Inflammatory macrophage treated with lipopolysaccharide for 4 hours (primary cell): ENCODE measurements at regions not wholly inside any gene's neighbourhood (a gene's known extent, or its start where the extent isn't known, plus 50 kb on each side); places are given as distances from the start of the nearest gene placed in this dataset.

Experiments used
- DNase-seq: peaks from one replicate; pipeline ENCODE4 v3.0.0-alpha.2; 2020

DNA sequence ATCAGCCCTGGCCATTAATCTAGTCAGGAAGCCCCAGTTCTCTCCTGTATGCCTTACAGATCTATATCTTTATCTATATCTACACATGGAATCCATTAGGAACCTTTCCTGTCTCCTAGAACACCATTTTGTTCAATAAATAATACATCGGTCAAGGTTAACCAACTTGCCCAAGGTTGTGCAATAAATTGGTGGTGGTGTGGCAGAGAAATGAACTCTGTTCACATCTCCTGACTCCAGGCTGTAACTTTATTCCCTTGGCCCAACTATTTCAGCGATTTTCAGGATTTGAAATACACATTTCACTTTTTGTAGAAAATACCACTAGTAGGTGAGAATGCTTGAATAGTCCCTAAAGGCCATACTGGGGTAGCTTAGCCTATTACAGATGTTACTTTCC, 712.5 kb upstream of the FZD8 start:
- DNase-seq, result no peak

DNA sequence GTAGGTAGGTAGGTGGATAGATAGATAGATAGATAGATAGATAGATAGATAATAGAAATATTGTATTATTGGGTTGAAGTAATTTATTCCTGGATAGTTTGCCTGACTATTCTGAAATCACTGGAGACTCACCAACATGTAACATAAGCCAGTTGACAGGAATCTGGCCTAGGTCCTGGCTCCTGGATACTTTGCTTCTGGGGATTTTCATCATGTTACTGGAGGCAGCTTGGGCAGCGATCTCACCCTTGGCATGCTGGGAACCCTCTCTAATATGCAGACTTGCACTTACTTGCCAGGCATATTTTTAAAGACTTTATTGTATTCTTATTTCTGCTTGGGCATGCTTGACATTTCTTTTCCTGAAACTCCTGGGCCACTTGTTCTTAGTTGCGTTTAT, 709.1 kb upstream of the FZD8 start:
- no peak for DNase-seq

- no peak for DNase-seq
These were observed 707.5 kb upstream of the FZD8 start for GRCh38 chr10:36349445-36350078.

GRCh38 chr10:36345807-36346206, 703.7 kb upstream of the FZD8 start:
- DNase-seq, result no peak

- DNase-seq, result no peak
These were observed 703.1 kb upstream of the FZD8 start for GRCh38 chr10:36345175-36345533.

- DNase-seq, result no peak
These were observed 702.4 kb upstream of the FZD8 start for GRCh38 chr10:36344240-36345174.

DNA sequence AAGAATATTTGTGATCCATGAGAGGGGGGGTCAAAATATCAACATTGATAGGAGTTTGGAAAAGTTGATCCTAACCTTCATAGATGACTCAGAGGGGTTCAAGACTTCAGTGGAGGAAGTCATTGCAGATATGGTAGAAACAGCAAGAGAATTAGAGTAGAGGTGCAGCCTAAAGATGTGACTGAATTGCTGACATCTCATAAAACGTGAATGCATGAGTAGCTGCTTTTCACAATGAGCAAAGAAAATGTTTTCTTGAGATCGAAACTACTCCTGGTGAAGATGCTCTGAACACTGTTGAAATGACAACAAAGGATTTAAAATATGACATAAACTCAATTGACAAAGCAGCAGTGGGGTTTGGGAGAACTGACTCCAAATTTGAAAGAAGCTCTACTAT, 700.7 kb upstream of the FZD8 start:
- DNase-seq, result no peak

DNA sequence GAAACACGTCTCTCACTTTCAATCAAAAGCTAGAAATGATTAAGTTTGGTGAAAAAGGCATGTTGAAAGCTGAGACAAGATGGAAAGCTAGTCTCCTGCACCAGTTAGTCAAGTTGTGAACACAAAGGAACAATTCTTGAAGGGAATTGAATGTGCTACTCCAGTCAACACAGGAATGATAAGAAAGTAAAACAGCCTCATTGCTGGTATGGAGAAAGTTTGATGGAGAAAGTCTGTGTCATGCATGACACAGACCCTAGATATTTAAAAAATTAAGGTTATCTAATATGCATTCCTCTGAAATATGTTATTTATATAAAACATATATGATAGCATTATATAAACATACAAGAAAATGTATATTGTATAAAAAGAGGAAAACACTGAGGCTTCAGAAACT, 699.4 kb upstream of the FZD8 start:
- no peak for DNase-seq

GRCh38 chr10:36336315-36336714, 694.2 kb upstream of the FZD8 start:
- DNase-seq, result no peak

DNA sequence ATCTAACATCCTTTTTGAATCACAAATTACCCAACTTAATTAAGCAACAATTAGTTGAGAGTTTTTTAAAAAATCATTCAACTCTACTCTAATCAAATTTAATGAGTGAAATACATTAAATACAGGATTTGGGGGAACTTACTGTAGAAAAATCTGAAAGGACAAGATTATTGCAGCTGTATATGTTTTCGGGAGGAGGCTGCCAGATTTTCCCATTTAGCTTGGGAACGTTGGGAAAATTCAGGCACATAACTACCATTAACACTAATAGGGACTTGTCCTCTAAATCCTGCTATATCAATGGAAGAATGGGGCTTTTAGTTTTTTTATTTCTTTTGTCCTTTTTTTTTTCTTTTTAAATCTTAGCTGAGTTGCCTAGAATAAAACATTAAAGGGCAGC, 691.4 kb upstream of the FZD8 start:
- DNase-seq, result no peak

GRCh38 chr10:36332926-36333325, 690.8 kb upstream of the FZD8 start:
- DNase-seq, result no peak

DNA sequence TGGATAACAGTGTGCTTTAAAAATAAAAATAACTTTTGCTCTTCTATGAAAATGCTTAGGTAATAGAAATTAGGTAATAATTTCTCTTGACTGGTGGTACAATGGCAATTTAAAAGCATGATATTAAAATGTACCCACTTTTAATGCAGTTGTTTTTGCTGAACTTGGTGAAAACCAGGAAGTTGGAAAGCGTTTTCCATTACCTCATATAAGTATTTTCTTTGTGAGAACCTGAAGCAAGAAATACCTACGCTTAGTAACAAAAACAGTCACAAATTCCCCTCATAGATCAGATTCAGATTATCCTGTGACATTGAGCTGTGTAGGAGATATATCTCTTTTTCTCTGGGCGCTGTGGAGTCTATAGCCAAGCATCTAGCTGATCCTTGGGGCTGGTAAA, 689.0 kb upstream of the FZD8 start:
- no peak for DNase-seq

GRCh38 chr10:36325815-36326214, 683.7 kb upstream of the FZD8 start:
- no peak for DNase-seq

DNA sequence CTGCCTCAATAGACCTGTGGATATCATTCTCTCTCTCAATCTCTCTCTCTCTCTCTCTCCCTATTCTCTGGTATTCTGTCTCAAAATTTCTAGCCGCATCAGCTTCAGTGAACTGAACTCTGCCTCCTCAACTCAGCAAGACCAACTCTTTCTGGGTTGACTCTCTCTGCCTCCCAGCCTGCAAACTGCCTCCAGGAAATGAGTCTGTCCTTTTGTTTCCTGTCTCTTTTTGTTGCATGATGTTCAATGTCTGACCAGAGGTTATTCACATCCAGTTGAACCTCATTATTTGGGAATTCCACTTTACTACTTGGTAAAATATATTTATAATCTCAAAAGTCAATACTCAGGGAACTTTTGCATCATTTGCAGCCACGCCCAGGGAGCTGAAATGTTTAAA, 682.7 kb upstream of the FZD8 start:
- DNase-seq, result no peak

DNA sequence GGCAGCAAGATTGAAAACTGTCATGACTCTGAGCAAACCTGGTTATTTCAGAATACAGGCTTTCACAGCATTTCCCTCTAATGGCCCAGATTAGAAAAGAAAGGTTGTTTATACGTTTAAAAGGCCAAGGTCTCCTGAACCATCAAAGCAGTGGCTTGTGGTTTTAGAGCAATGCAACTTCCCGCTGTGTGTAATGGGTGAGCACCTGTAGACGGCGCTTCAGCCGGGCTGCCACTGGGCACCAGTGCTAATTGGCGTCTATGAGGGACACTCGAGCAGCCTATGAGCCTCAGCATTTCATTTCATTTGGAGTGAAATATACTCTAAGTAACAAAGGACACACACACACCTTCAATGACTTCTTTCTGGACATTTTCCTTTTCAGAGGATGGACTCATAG, 671.0 kb upstream of the FZD8 start:
- no peak for DNase-seq

- DNase-seq, result no peak
These were observed 661.8 kb upstream of the FZD8 start for GRCh38 chr10:36303896-36304295.

- DNase-seq, result no peak
These were observed 660.0 kb upstream of the FZD8 start for GRCh38 chr10:36302086-36302485.

DNA sequence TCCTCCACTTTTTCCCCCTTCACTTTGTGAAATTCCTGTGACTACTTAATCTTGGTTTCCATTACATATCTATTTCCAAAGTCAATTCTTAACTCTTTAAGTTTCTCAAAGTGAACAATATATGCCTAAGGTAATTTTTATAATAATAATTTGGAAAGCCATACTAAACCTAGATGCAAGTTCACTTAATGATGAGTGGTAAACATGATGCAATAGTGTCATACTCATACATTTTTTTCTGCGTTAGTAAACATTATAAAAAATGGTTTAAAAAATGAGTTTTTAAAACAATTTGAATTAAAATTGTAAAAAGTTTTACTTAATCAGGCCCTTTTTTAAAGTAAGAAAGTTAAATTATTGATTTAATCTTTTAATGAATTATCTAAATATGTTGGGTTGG, 659.4 kb upstream of the FZD8 start:
- no peak for DNase-seq

DNA sequence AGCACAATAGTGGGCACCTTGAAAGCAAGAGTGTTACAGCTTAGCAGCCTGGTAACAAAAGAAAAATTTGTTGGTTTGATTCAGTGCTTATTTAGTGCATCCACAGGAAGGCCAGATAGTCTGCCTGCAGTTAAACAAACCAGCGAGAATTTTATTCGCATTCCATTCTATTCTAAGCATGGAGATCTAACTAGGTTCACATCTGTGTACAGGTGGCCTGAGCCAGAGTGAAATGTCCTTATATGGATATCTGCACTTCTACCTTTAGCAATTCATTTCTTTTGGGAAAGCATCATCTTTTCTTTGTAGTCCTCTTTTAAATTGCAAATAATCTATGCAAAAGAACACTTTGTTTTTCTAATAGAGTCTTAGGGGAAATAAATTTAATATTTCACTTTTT, 659.0 kb upstream of the FZD8 start:
- DNase-seq, result no peak

- DNase-seq, result no peak
These were observed 641.7 kb upstream of the FZD8 start for GRCh38 chr10:36283827-36284226.

- DNase-seq, result no peak
These were observed 639.8 kb upstream of the FZD8 start for GRCh38 chr10:36281831-36282331.

- no peak for DNase-seq
These were observed 638.9 kb upstream of the FZD8 start for GRCh38 chr10:36280890-36281499.

DNA sequence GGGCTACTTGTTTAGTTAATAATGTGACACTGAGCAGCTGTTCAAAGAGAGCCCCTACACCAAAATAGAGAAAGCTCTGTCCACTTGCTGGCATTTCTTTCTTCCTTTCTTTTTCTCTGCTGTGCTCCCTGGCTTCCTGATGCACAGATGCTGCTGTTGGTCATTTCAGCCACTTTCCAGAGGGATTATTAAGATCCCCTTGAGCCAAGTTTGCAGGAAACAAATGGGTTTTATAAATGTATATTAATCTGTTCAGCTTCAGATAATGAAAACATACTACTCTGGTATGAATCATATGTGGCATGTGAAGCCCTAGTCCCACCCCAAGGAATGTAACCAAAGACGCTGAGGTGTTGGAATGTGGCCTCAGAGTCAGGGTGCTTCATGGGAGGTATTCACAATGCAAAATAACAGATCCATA, 638.2 kb upstream of the FZD8 start:
- DNase-seq, result no peak

DNA sequence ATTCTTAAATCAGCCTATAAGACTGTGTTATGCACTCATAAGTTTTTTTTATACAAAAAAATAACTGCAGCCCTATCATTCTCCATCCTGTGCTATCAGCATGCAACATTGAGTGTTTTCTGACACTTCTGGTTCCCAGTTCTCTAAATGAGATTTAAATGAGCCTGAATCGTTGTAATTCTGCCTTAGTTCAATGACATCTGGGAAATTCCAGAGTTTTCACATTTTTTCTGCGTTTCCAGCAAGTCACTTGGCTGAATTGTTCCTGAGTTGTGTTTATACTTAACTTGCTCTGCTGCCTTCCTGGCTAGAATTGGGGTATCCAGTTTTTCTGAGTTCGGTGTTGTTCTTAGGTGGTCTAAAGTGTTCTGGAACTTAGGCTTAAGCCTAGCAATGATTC, 636.1 kb upstream of the FZD8 start:
- DNase-seq, result no peak
